GM23338 (cell line): ENCODE measurements at regions not wholly inside any gene's neighbourhood (a gene's known extent, or its start where the extent isn't known, plus 50 kb on each side); places are given as distances from the start of the nearest gene placed in this dataset.

ENCODE experiments used
- ATAC-seq: fragments of 200-7000 bp; cut with Tn5 transposase; 3 replicates; pipeline ENCODE4 v1.9.1; 2020
- DNase-seq: peaks from one replicate; pipeline ENCODE4 v3.0.0-alpha.2; 2015; ENCODE audit warnings: low spot score
- H2AFZ ChIP-seq: fragments of 200-600 bp; sonication (generic); 2 replicates; pipeline ENCODE4 v1.8.0; 2016; ENCODE audit warnings: antibody characterized with exemption, mild to moderate bottlenecking, moderate library complexity
- H3F3A ChIP-seq: fragments of 200-600 bp; sonication (generic); replicated peaks from 2 replicates; pipeline ENCODE4 v1.8.0; 2017; ENCODE audit warnings: antibody characterized with exemption, mixed run types, low read depth
- H3K27ac ChIP-seq: fragments of 200-600 bp; sonication (generic); 2 replicates; pipeline ENCODE4 v1.6.1; 2016; ENCODE audit warnings: low read depth
- H3K27me3 ChIP-seq: fragments of 200-600 bp; sonication (generic); 2 replicates; pipeline ENCODE4 v1.8.0; 2016; ENCODE audit warnings: mild to moderate bottlenecking, mixed run types, moderate library complexity; ENCODE audit not compliant: insufficient read depth
- H3K36me3 ChIP-seq: fragments of 200-600 bp; sonication (generic); 2 replicates; pipeline ENCODE4 v1.8.0; 2016; ENCODE audit warnings: mild to moderate bottlenecking; ENCODE audit not compliant: insufficient read depth
- H3K4me1 ChIP-seq: fragments of 200-600 bp; sonication (generic); 2 replicates; pipeline ENCODE4 v1.8.0; 2016; ENCODE audit warnings: mild to moderate bottlenecking, moderate library complexity; ENCODE audit not compliant: insufficient read depth
- H3K4me2 ChIP-seq: fragments of 200-600 bp; sonication (generic); 2 replicates; pipeline ENCODE4 v1.7.1; 2017; ENCODE audit warnings: mixed run types
- H3K4me3 ChIP-seq: fragments of 200-600 bp; sonication (generic); 2 replicates; pipeline ENCODE4 v1.6.1; 2016; ENCODE audit warnings: mixed run types
- H3K79me2 ChIP-seq: fragments of 200-600 bp; sonication (generic); replicated peaks from 2 replicates; pipeline ENCODE4 v1.8.0; 2017; ENCODE audit warnings: mild to moderate bottlenecking; ENCODE audit not compliant: insufficient read depth
- H3K9me2 ChIP-seq: fragments of 200-600 bp; sonication (generic); 2 replicates; pipeline ENCODE4 v1.8.0; 2017; ENCODE audit not compliant: insufficient read depth
- H4K20me1 ChIP-seq: fragments of 200-600 bp; sonication (generic); replicated peaks from 2 replicates; pipeline ENCODE4 v1.8.0; 2017; ENCODE audit warnings: mild to moderate bottlenecking; ENCODE audit not compliant: insufficient read depth
- H3K27ac Mint-ChIP-seq: 2 replicates; pipeline ENCODE4 v1.8.0; 2020; ENCODE audit warnings: inconsistent platforms, mild to moderate bottlenecking, moderate library complexity, mixed read lengths
- H3K27me3 Mint-ChIP-seq: 3 replicates; pipeline ENCODE4 v1.8.0; 2022; ENCODE audit warnings: low read depth, mild to moderate bottlenecking, moderate library complexity, mixed read lengths, inconsistent platforms; ENCODE audit not compliant: insufficient read depth, poor library complexity
- H3K36me3 Mint-ChIP-seq: 3 replicates; pipeline ENCODE4 v1.8.0; 2021; ENCODE audit warnings: low read depth, mild to moderate bottlenecking, inconsistent platforms, moderate library complexity, mixed read lengths
- H3K4me1 Mint-ChIP-seq: 3 replicates; pipeline ENCODE4 v1.8.0; 2020; ENCODE audit warnings: mild to moderate bottlenecking, inconsistent platforms, mixed read lengths
- H3K4me3 Mint-ChIP-seq: 3 replicates; pipeline ENCODE4 v1.8.0; 2021; ENCODE audit warnings: moderate library complexity, mild to moderate bottlenecking, inconsistent platforms, mixed read lengths
- H3K9me3 Mint-ChIP-seq: 3 replicates; pipeline ENCODE4 v1.8.0; 2020; ENCODE audit warnings: moderate library complexity, mild to moderate bottlenecking, inconsistent platforms, mixed read lengths
- CREB1 ChIP-seq: fragments of 250-450 bp; sonication (Bioruptor Pico); IDR thresholded peaks from 2 replicates; pipeline ENCODE4 v1.5.0; 2020; ENCODE audit warnings: low read depth, mild to moderate bottlenecking, moderate library complexity
- POLR2AphosphoS5 ChIP-seq: IDR thresholded peaks from 2 replicates; pipeline ENCODE4 v1.6.1; 2016; ENCODE audit warnings: antibody characterized with exemption, low read depth
- STAT1 ChIP-seq: IDR thresholded peaks from one replicate; pipeline ENCODE4 v1.6.1; 2016; ENCODE audit warnings: antibody characterized with exemption; ENCODE audit not compliant: unreplicated experiment
- ZNF331 ChIP-seq: fragments of 250-450 bp; sonication (Bioruptor Pico); IDR thresholded peaks from 2 replicates; pipeline ENCODE4 v1.5.0; 2020; ENCODE audit warnings: low read depth, mild to moderate bottlenecking, moderate library complexity
- ZNF462 ChIP-seq: fragments of 250-450 bp; sonication (Bioruptor Pico); IDR thresholded peaks from 2 replicates; pipeline ENCODE4 v1.5.0; 2020; ENCODE audit warnings: mild to moderate bottlenecking, moderate library complexity
- TF ChIP-seq, protein P1 (sequence below): IDR thresholded peaks from one replicate; pipeline ENCODE4 v1.6.1; 2018; ENCODE audit warnings: antibody characterized with exemption; ENCODE audit not compliant: unreplicated experiment
- TF ChIP-seq, protein P2 (sequence below), 2 experiments: fragments of 200-600 bp in 1 of 2; sonication (generic) in 1 of 2; conservative IDR thresholded peaks; 2 replicates each; pipeline versions ENCODE4 v1.5.1 to v1.6.1; 2016 to 2017; ENCODE audit warnings: antibody characterized with exemption in 2 of 2, low read depth in 2 of 2, mild to moderate bottlenecking in 2 of 2, moderate library complexity in 1 of 2

DNA sequence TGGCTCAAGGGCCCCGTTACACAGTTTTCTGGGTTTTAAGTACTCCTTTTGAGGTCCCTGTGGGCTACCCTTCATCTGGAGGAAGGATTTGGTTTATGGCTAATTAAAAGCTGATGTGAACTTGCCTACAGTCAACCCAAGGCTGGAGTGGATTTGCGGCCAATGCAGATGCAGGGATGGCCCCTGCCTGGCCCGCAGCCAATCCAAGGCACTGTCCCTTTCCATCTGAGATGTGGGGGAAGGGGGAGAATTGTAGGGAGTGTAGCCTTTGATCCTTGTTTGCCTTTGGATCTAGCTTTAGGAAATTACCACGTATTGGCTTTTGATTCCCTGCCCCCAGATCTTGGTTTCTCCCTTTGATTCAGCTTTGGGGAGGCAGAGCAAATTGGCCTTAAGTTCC, 128.0 kb upstream of the GGTLC1 start (continued):
- TF ChIP-seq ZNF462 = no peak
- TF ChIP-seq STAT1 = no peak
- no peak for TF ChIP-seq POLR2AphosphoS5
- TF ChIP-seq, protein P1, sequence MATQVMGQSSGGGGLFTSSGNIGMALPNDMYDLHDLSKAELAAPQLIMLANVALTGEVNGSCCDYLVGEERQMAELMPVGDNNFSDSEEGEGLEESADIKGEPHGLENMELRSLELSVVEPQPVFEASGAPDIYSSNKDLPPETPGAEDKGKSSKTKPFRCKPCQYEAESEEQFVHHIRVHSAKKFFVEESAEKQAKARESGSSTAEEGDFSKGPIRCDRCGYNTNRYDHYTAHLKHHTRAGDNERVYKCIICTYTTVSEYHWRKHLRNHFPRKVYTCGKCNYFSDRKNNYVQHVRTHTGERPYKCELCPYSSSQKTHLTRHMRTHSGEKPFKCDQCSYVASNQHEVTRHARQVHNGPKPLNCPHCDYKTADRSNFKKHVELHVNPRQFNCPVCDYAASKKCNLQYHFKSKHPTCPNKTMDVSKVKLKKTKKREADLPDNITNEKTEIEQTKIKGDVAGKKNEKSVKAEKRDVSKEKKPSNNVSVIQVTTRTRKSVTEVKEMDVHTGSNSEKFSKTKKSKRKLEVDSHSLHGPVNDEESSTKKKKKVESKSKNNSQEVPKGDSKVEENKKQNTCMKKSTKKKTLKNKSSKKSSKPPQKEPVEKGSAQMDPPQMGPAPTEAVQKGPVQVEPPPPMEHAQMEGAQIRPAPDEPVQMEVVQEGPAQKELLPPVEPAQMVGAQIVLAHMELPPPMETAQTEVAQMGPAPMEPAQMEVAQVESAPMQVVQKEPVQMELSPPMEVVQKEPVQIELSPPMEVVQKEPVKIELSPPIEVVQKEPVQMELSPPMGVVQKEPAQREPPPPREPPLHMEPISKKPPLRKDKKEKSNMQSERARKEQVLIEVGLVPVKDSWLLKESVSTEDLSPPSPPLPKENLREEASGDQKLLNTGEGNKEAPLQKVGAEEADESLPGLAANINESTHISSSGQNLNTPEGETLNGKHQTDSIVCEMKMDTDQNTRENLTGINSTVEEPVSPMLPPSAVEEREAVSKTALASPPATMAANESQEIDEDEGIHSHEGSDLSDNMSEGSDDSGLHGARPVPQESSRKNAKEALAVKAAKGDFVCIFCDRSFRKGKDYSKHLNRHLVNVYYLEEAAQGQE = no peak
- TF ChIP-seq CREB1 = no peak

- no peaks in the 10 kb centered on the region for H3F3A ChIP-seq
- Mint-ChIP-seq H3K36me3 (no peaks in the 10 kb centered on the region), H3K9me3 (no peaks in the 10 kb centered on the region), H3K27ac (no peak overlapping the region), H3K4me1 (peaks cover 4% of the 10 kb centered on the region; the same call in 1 of the 3 replicates), H3K4me3 (no peak overlapping the region), H3K27me3 (peaks cover under 1% of the 10 kb centered on the region)
- H3K36me3 ChIP-seq = no peaks in the 10 kb centered on the region
- H4K20me1 ChIP-seq = no peaks in the 10 kb centered on the region
- DNase-seq = no peak
- H3K4me1 ChIP-seq = no peaks in the 10 kb centered on the region
- ATAC-seq = no peak; the same call in 2 of the 3 replicates
- H2AFZ ChIP-seq = no peak overlapping the region
- no peaks in the 10 kb centered on the region for H3K79me2 ChIP-seq
- no peak for TF ChIP-seq ZNF331 (CRISPR knock-in tag)
- TF ChIP-seq, protein P2, sequence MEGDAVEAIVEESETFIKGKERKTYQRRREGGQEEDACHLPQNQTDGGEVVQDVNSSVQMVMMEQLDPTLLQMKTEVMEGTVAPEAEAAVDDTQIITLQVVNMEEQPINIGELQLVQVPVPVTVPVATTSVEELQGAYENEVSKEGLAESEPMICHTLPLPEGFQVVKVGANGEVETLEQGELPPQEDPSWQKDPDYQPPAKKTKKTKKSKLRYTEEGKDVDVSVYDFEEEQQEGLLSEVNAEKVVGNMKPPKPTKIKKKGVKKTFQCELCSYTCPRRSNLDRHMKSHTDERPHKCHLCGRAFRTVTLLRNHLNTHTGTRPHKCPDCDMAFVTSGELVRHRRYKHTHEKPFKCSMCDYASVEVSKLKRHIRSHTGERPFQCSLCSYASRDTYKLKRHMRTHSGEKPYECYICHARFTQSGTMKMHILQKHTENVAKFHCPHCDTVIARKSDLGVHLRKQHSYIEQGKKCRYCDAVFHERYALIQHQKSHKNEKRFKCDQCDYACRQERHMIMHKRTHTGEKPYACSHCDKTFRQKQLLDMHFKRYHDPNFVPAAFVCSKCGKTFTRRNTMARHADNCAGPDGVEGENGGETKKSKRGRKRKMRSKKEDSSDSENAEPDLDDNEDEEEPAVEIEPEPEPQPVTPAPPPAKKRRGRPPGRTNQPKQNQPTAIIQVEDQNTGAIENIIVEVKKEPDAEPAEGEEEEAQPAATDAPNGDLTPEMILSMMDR (conservative IDR thresholded peaks at IDR 0.05; ENCODE audit: low read depth in 2 of 2) = peak in 1 of 2 experiments; percentile 35; a peak in 2 of 4 replicates
- no peaks in the 10 kb centered on the region; the same call in 1 of the 2 replicates for H3K9me2 ChIP-seq
- H3K4me2 ChIP-seq = no peak overlapping the region
- no peaks in the 10 kb centered on the region for H3K27me3 ChIP-seq
- no peak overlapping the region for H3K27ac ChIP-seq
- H3K4me3 ChIP-seq = no peak overlapping the region
Measured at GRCh38 chr20:24112360-24112759, 123.8 kb upstream of the GGTLC1 start.
